ENCODE measurements at regions not wholly inside any gene's neighbourhood (a gene's known extent, or its start where the extent isn't known, plus 50 kb on each side); places are given as distances from the start of the nearest gene placed in this dataset.

DNA sequence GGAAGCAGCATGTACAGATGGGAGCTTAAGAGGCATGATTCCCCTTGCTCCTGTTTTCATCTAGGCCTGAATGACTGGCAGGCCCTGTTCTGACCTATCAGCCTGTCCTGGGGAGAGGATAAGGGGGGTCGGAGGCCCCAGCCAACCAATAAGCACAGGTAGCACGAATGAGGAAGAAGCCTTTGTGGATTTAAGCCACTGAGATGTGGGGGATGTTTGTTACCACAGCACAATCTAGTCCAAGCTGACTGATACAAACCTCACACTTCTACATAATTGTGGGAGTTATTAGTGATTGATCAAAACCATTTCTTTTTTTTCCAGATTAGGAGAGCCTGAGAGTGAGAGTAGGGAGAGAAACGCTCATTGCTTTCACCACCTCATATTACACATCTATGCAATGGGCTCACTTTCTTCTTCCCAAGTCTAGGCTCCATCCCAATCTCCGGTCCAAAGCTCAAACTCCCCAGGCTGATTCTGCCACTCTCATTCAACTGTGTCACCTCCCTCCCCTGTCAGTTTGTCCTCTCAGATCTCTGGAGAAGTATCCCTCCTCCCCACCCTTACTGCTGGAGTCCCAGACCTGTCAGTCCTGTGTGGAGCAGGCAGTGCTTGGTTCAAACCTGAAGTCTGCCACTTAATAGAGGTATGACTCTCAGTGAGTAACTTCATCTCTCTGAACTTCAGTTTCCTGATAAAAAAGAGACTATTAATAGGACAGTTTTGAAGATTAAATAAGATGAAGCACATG lies 220.5 kb downstream of the PTPRU start:
- no peak for DNase-seq

DNA sequence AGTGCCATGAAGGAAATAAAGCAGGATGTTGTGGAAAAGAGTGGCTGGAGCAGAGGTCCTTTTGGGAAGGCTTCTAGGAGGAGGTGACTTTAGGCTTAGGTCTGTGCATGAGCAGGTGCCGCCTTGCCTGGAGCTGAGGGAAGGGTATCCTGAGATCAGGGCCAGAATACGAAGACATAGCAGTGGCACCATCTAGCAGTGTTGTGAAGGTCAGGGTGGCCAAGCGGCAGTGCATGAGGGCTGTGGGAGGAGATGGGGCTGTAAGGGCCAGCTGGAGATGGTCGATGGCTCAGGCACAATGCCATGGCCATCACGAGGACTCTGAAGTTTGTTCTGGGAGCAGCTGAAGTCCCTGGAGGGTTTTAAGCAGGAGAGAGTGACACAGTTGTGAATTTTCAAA lies 219.5 kb downstream of the PTPRU start:
- no peak for DNase-seq

GRCh38 chr1:29454616-29455380 lies 218.5 kb downstream of the PTPRU start:
- no peak for DNase-seq

DNA sequence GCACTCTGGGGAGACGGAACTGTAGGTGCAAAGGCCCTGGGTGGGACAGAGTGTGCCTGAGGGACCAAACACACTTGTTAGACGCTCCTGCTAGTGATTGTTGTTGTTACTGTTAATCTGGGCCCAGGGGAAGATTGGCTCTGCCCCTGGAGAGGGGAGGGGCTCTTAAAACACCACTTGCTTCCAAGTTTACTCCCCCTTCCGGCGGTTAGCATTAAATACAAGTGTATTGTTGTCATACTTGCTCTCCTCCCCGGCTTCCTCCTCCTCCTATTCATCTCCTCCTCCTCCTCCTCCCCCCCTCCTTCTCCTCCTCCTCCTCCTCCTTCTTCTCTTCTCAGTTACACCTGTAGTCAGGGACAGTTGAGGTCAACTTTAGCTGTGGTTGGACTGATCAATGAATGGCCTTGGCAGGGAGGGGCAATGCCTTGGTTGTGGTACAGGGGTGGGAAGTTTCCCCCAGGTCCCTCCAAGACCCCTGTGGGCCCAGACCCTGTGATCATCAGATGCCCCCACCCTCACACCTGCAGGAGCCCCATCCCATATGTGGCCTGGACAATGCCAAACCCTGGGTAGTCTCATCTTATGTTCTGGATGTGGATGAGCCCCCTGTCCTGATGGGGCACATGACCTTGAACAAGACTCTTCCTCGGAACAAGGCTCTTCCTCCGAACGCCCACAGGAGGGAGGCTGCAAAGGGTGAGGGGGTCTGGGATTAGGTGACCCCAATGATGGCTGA lies 217.3 kb downstream of the PTPRU start:
- DNase-seq: no peak

DNA sequence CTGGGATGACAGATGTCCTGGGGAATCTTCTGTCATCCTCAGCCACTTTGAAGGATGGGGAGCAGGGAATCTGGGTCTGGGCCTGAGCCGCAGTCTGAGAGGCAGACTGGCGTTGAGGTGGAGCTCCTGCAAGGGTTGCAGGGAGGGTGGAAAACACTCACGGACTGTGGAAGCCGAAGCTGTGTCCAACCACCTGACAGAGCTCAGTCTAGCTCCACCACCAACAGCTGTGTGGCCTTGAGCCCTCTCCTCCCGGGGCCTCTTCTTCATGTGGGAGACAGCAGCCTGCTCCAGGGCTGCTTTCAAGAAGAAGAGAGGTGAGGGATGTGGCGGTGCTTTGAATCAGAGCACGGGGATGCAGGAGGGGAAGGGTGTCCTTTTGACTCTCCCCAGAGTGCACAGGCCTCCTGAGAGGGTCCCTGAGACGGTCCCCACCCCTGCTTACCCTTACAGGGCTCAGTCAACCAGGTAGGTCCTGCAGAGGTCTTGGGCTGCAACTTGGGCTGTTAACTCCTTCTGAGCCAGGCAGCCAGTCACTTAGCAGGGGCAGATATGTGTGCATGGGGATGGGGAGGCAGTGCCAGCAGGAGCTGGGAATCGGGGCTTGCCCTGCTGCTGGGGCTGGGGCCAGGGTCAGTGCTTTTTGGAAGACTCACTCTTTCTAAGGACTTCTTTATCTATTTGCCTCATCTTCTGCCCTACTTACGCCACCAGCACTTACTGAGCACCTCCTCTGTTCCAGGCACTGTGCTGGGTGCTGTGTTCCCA lies 216.3 kb downstream of the PTPRU start:
- DNase-seq: no peak

DNA sequence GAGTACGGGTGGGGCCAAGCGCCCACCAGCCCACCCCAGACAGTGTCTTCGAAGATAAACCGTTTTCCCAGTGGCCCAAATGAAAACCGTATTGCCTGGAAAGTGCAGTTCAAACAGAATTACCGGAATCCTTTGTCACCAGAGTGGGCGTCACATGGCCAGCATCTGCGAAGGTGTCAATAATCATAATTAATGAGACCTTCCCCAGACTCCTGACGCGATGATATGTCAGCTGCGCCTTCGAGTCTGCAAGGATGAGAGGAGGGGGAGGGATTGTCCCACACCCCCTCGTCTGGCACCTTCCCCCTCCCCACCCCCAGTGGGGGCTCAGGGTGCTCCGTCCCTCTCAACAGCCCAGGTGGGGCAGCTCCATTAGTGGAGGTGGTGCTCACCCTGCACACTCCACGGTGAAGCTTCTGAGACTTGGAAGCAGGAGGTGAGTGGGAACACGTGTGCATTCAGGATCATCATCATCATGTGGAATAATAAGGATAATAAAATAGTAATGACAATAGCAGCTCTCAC lies 215.1 kb downstream of the PTPRU start:
- DNase-seq: no peak

GRCh38 chr1:29450591-29450990 lies 214.3 kb downstream of the PTPRU start:
- no peak for DNase-seq

DNA sequence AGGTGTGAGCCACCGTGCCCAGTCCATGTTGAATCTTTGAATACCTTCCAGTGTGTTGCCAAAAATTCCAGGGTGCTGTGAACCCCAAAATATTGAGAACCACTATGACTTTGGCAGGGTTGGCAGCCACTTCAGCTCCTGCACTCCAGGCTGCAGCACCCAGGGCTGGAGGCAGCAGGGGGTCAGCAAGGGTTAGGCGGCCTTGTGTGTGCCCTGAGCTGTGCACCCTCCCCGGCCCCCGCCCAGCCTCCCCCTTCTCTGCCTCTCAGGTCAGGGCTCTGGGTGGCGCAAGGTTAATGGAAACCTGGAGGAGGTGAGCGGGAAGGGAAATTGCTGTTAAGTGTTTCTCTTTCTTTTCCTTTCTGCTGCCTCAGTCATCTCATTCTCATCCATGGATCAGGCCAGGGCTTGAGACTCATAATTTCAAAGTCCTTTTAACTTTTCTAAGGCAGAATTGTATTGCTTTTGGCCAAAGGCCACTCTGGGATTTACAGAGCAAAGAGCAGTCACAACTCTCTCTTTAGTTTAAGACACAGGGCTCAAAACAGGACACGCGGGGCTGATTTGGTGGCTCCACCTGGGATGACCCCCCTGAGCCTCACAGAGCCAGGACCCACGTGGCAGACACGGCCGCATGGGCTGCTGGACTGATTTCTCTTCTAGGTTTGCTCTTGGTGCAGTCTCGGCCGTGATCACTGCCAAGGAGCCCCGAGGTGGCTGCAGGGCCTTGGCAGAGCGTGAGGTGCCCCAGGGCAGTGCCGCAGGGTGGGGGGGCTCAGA lies 212.3 kb downstream of the PTPRU start:
- DNase-seq: no peak

GRCh38 chr1:29447368-29447767 lies 211.0 kb downstream of the PTPRU start:
- no peak for DNase-seq

- no peak for DNase-seq
Measured at GRCh38 chr1:29444782-29445729, 208.7 kb downstream of the PTPRU start.

DNA sequence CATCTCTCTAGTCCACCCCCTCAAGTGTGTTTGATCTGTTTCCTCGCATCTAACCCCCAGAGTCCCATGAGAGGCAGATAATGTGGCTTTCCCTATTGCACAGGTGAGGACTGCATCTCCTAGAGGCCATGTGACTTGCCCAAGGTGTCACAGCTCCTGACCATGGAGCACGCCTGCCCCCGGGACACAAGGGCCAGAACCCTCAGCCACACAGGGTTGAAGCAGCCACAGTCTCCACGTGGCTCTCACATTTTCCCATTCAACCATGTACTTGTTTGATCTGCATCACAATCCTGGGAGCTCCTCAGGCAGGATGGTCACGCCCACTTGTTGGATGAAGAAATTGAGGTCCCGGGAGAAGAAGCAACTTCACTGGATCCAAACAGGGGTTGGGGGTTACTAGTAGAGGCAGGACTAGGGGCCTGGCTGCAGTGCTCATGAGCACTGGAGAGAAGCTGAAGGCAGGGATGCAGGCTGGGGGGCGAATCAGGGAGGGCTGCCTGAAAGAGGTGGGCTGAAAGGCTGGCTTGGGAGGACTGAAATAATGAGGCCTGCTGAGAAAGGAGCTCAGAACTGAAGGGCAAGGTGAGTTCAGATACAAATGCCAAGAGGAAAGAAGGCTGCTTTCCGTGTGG lies 207.9 kb downstream of the PTPRU start:
- no peak for DNase-seq

- DNase-seq: no peak
Measured at GRCh38 chr1:29441916-29442668, 205.8 kb downstream of the PTPRU start.

- DNase-seq: no peak
Measured at GRCh38 chr1:29439615-29440014, 203.3 kb downstream of the PTPRU start.

DNA sequence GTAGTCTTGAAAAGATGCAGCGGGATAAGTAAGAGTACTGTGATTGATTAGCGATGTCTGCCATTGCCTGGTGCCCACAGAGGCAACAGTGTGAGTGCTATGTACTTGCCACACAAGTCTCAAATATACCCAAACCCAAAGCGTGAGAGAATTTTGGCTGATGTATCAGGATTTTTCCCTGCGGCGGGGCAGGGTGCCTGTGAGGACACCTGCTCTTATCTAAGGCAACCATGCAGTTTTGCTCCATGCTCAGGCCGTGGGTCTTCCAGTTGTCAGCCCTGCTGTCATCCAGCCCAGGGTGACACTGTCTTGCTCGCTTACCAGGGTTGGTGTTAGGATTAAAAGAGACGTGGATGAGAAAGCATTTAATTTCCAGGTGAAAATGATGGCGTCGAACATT lies 202.7 kb downstream of the PTPRU start:
- no peak for DNase-seq

GRCh38 chr1:29437946-29438345 lies 201.6 kb downstream of the PTPRU start:
- DNase-seq: no peak

DNA sequence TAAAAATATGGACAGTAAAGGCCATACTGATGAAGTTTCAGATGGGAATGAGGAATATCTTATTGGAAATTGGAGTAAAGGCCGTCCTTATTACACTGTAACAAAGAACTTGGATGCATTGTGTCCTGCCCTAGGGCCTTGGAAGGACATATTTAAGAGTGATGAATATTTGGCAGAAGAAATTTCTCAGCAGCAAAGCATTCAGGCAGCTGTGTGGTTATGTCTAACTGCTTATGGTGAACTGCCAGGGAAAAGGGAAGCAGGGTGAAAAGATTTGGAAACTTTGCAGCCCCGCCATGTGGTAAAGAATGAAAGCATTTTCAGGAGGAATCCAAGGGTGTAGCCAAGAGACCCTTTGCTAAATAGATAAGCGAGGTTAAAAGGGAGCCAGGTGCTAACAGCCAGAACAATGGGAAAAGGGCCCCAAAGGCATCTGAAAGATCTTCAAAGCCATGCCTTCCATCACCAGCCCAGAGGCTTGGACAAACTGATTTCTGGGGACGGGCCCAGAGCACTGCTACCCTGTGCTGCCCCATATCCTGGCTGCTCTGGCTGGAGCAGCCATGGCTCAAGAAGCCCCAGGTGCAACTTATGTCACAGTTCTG lies 200.0 kb downstream of the PTPRU start:
- DNase-seq: no peak

GRCh38 chr1:29433830-29434229 lies 197.5 kb downstream of the PTPRU start:
- no peak for DNase-seq

DNA sequence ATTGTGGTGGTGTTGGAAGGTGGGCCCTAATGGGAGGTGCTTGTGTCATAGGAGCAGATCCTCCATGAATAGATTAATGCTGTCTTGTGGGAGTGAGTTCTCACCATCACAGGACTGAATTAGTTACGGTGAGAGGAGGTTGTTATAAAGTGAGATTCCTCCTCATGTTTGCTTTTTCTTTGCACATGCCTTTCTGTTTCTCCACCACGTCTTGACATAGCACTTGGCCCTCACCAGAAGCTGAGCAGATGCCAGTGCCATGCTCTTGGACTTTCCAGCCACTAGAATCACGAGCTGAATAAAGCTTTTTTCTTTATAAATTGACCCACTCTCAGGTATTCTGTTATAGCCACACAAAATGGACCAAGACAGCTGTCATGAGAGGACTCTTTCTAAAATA lies 194.8 kb downstream of the PTPRU start:
- no peak for DNase-seq

- no peak for DNase-seq
Measured at GRCh38 chr1:29429656-29430055, 193.3 kb downstream of the PTPRU start.
